ENCODE measurements at regions not wholly inside any gene's neighbourhood (a gene's known extent, or its start where the extent isn't known, plus 50 kb on each side); places are given as distances from the start of the nearest gene placed in this dataset.

DNA sequence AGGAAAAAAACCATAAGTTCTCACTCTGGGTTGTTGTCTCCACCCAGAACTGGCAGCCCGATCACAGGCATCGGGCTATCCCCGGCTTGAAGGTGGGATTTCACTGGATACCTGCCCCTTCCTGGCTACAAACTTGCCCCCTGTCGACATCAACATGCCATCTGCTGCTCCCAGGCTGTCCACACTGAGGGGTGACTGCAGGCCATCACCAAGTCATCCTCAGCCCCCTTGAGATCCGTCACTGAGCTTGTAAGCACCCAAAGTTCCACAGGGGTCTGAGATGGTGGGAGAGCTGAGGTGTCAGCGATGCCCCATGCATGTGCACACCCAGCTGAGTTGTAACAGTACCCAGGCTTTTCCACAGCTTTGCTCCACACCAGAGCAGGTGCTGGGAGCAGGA, 211.0 kb downstream of the AMY1C start:
- TF ChIP-seq ZNF282 (IDR thresholded peaks at IDR 0.05; ENCODE audit: partially characterized antibody), result no peak
- TF ChIP-seq, protein P1, sequence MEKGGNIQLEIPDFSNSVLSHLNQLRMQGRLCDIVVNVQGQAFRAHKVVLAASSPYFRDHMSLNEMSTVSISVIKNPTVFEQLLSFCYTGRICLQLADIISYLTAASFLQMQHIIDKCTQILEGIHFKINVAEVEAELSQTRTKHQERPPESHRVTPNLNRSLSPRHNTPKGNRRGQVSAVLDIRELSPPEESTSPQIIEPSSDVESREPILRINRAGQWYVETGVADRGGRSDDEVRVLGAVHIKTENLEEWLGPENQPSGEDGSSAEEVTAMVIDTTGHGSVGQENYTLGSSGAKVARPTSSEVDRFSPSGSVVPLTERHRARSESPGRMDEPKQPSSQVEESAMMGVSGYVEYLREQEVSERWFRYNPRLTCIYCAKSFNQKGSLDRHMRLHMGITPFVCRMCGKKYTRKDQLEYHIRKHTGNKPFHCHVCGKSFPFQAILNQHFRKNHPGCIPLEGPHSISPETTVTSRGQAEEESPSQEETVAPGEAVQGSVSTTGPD (CRISPR knock-in tag; IDR thresholded peaks at IDR 0.05), result no peak
- TF ChIP-seq, protein P2, sequence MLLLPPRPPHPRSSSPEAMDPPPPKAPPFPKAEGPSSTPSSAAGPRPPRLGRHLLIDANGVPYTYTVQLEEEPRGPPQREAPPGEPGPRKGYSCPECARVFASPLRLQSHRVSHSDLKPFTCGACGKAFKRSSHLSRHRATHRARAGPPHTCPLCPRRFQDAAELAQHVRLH (CRISPR knock-in tag; IDR thresholded peaks at IDR 0.05; ENCODE audit: borderline replicate concordance, low read depth), result no peak
- no peak for TF ChIP-seq HMG20A (CRISPR knock-in tag; IDR thresholded peaks at IDR 0.05; ENCODE audit: borderline replicate concordance)
- no peak for TF ChIP-seq ZNF775 (CRISPR knock-in tag; IDR thresholded peaks at IDR 0.05; ENCODE audit: borderline replicate concordance)
- TF ChIP-seq ZEB1 (IDR thresholded peaks at IDR 0.05; ENCODE audit: insufficient replicate concordance, low read depth), result no peak
- TF ChIP-seq, protein P3, sequence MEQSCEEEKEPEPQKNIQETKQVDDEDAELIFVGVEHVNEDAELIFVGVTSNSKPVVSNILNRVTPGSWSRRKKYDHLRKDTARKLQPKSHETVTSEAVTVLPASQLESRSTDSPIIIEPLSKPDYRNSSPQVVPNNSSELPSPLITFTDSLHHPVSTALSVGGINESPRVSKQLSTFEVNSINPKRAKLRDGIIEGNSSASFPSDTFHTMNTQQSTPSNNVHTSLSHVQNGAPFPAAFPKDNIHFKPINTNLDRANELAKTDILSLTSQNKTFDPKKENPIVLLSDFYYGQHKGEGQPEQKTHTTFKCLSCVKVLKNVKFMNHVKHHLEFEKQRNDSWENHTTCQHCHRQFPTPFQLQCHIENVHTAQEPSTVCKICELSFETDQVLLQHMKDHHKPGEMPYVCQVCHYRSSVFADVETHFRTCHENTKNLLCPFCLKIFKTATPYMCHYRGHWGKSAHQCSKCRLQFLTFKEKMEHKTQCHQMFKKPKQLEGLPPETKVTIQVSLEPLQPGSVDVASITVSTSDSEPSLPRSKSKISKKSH (CRISPR knock-in tag; IDR thresholded peaks at IDR 0.05; ENCODE audit: borderline replicate concordance), result no peak
- no peak for TF ChIP-seq SMAD9 (CRISPR knock-in tag; IDR thresholded peaks at IDR 0.05)
- TF ChIP-seq, protein P4, sequence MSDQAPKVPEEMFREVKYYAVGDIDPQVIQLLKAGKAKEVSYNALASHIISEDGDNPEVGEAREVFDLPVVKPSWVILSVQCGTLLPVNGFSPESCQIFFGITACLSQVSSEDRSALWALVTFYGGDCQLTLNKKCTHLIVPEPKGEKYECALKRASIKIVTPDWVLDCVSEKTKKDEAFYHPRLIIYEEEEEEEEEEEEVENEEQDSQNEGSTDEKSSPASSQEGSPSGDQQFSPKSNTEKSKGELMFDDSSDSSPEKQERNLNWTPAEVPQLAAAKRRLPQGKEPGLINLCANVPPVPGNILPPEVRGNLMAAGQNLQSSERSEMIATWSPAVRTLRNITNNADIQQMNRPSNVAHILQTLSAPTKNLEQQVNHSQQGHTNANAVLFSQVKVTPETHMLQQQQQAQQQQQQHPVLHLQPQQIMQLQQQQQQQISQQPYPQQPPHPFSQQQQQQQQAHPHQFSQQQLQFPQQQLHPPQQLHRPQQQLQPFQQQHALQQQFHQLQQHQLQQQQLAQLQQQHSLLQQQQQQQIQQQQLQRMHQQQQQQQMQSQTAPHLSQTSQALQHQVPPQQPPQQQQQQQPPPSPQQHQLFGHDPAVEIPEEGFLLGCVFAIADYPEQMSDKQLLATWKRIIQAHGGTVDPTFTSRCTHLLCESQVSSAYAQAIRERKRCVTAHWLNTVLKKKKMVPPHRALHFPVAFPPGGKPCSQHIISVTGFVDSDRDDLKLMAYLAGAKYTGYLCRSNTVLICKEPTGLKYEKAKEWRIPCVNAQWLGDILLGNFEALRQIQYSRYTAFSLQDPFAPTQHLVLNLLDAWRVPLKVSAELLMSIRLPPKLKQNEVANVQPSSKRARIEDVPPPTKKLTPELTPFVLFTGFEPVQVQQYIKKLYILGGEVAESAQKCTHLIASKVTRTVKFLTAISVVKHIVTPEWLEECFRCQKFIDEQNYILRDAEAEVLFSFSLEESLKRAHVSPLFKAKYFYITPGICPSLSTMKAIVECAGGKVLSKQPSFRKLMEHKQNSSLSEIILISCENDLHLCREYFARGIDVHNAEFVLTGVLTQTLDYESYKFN (CRISPR knock-in tag; conservative IDR thresholded peaks at IDR 0.05), result no peak
- no peak for TF ChIP-seq EHMT2 (IDR thresholded peaks at IDR 0.05; ENCODE audit: borderline replicate concordance, low read depth, low read length)
- TF ChIP-seq SNRNP70 (IDR thresholded peaks at IDR 0.05; ENCODE audit: low read depth, low read length), result no peak
- no peak for TF ChIP-seq ZNF253 (CRISPR knock-in tag; IDR thresholded peaks at IDR 0.05; ENCODE audit: borderline replicate concordance)
- TF ChIP-seq FOXK2 (IDR thresholded peaks at IDR 0.05), result no peak
- no peak for TF ChIP-seq BHLHE40 (IDR thresholded peaks at IDR 0.05; ENCODE audit: low read length)
- POLR2A ChIA-PET, result no interaction called here
- CTCF ChIA-PET (ENCODE audit: low intra/inter-chr PET ratio, low total read pairs), result no interaction called here

More for the DNA sequence above, 211.0 kb downstream of the AMY1C start:
- Histone ChIP-seq H4K20me1 (ENCODE audit: insufficient read depth, low read length) (no peaks in the 10 kb centered on the region), H3K4me2 (ENCODE audit: low read depth, low read length) (no peak overlapping the region), H2AFZ (ENCODE audit: low read length) (no peak overlapping the region), H3K79me2 (ENCODE audit: insufficient read depth, low read length) (no peaks in the 10 kb centered on the region), H3K27ac (ENCODE audit: extremely low read length, insufficient read depth, low read length) (no peak overlapping the region), H3K4me3 (replicated peaks in 1 of 3; ENCODE audit: insufficient read depth in 1 of 3, low read depth in 2 of 3, low read length in 3 of 3) (no peak overlapping the region), H3K4me1 (ENCODE audit: insufficient read depth, low read length) (no peaks in the 10 kb centered on the region), H3K36me3 (replicated peaks in 1 of 2; ENCODE audit: control insufficient read depth in 1 of 2, insufficient read depth in 2 of 2, low read length in 2 of 2) (no peaks in the 10 kb centered on the region), H3K9me3 (ENCODE audit: low read length) (peaks cover 15% of the 10 kb centered on the region), H3K27me3 (ENCODE audit: control insufficient read depth in 1 of 2, insufficient read depth in 2 of 2, low read length in 2 of 2) (no peaks in the 10 kb centered on the region), H3K9ac (ENCODE audit: insufficient read depth, low read depth, low read length) (no peak overlapping the region)
- WGBS (ENCODE audit: low lambda C conversion rate), result 4% methylated on average over 3 of the region's 6 CpGs
- in situ Hi-C loops (cut with HindIII; ENCODE audit: extremely low pct_ligation_motif_present, low pct_unique_long_range_greater_than_20kb) (no loop called here), intact Hi-C loops (cut with micrococcal nuclease; ENCODE audit: unreplicated experiment) (no loop called here)
- DNase-seq (ENCODE audit: low spot score) (no peak), FAIRE-seq (no peak), ATAC-seq (no peak)
- no TSS peak for BruUV-seq (replicated peaks)
